GM18498 (cell line): ENCODE measurements at regions not wholly inside any gene's neighbourhood (a gene's known extent, or its start where the extent isn't known, plus 50 kb on each side); places are given as distances from the start of the nearest gene placed in this dataset.
"Not testable (repeated sequence)": the region's sequence is repeated elsewhere in the genome, so short reads cannot be mapped to it uniquely, and the experiment has no call there.

Source experiments
- ATAC-seq: cut with Tn5 transposase; IDR thresholded peaks from one replicate; pipeline ENCODE4 v1.9.1; 2021; ENCODE audit warnings: mild to moderate bottlenecking, moderate library complexity; ENCODE audit not compliant: unreplicated experiment

DNA sequence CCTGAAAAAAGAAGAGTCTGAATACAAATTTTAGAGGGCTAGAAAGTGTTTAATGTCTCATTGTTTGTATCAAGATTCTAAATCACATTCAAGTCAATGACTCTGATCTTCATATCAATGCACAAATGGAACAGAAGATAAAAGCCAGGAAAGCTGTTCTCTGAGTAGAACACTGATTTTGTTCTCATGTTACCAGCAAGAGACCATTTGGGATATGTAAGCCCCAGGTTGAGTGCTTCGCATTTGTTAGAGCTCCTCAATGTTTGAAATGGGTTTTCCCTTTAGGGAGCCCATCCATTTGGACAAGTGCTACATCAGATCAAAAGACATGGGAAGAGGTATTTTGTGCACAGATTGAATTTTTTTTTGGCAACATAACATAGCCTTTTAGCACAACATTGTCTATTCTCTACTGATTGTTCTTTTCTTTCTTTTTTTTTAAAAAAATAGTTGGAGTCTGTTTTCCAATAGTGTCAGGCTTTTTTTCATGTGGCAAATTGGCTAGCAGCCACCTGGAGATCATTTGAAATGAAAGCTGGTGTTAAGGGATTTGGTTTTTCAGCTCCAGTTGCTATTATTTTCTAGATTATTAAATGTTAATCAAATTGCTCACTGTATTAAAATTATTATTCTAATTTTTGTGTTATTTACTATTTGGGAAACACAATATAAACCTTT is 74.5 kb upstream of the ZPLD1 start:
- ATAC-seq = no peak

- ATAC-seq = no peak
Observed at GRCh38 chr3:102361101-102361500, 73.7 kb upstream of the ZPLD1 start.

DNA sequence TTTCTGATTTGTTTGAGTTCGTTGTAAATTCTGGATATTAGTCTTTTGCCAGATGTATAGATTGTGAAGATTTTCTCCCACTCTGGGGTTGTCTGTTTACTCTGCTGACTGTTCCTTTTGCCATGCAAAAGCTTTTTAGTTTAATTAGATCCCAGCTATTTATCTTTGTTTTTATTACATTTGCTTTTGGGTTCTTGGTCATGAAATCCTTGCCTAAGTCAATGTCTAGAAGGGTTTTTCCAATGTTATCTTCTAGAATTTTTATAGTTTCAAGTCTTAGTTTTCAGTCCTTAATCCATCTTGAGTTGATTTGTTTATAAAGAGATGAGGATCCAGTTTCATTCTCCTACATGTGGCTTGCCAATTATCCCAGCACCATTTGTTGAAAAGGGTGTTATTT is 68.7 kb upstream of the ZPLD1 start:
- ATAC-seq = not testable (repeated sequence)

DNA sequence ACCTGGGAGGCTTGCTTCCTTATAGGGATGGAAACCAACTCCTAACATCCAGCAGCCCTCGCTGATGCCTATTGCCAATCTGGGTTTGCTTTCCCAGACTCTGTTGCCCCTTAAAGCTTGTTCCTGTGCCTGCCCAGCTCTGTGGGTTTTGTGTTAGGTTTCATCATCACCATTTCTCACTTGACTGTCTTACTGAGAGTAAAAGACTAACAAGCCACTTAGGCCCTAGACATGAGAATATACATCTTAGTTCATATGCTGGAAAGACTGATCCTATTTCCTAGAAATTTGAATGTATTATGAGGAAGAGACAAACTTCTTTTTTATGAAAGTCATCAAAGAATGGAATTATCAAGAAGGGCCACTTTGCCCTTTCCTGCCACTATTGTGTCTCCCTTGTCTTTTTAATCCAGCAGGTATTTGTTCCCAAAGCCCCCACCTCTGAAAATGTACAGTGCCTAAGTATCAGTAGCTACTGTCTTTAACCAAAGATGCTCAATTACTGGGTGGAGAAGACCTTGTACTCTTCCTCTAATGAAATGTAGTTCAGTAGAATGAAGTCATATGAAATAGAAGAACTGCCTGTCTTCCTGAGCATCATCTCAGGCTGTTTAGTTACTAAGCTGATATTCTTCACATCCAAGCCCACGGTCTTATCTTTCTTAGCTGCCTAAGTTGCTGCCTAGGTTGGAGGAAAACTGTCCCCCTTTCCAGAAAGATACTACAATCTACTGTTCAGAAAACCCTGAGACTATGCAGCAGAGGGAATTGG is 59.8 kb upstream of the ZPLD1 start:
- ATAC-seq = no peak

DNA sequence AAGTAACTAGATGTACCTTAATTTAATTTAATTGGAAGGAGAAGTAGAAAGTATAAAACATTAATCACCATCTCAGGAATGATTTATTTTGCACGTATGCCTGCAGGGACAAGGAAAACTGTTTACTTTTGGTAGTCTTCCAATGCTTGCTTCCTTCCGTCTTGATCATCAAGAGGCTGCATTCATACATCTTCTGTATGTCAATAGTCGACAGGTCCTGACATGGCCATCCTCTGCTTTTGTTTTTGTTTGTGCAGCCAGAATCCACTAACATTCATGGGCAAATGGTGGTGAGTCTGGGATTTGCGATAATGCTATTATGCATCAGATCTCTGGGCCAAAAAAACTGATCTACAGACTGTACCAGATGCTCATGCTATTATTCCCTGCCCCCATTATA is 56.6 kb upstream of the ZPLD1 start:
- no peak for ATAC-seq

GRCh38 chr3:102382201-102382600 is 52.6 kb upstream of the ZPLD1 start:
- ATAC-seq = not testable (repeated sequence)
